Choroid plexus epithelial cell (primary cell): ENCODE measurements at regions not wholly inside any gene's neighbourhood (a gene's known extent, or its start where the extent isn't known, plus 50 kb on each side); places are given as distances from the start of the nearest gene placed in this dataset.

ENCODE experiments used
- DNase-seq: peaks from one replicate; pipeline ENCODE4 v3.0.0-alpha.2; 2010; ENCODE audit warnings: low read depth
- H3K4me3 ChIP-seq: 2 replicates; pipeline ENCODE4 v1.5.1; 2011; ENCODE audit warnings: low read depth, mild to moderate bottlenecking, control low read depth, low read length, moderate library complexity
- TF ChIP-seq, protein P1 (sequence below): conservative IDR thresholded peaks from 2 replicates; pipeline ENCODE4 v1.5.1; 2011; ENCODE audit warnings: low read depth, mild to moderate bottlenecking, control low read depth, inconsistent platforms, low read length, moderate library complexity

DNA sequence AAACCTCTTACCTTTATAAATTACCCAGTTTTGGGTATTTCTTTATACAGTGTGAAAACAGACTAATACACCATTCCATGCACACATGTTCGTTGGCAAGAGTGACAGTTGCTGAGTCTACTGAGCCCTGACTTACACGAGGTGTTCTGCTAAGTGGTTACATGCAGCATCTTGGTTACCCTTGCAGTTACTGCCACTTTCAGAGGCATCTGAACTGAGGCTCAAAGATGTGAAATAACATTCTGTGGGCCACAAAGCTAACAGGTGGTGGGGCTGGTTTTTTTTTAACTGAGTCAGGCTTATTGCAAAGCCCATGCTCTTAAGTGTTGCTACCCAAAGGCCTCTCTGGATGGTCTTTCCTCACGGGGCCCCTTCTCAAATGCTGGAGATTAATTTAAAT, 54.4 kb upstream of the GTSF1L start:
- no peak for DNase-seq
- H3K4me3 ChIP-seq: no peak overlapping the region
- TF ChIP-seq, protein P1, sequence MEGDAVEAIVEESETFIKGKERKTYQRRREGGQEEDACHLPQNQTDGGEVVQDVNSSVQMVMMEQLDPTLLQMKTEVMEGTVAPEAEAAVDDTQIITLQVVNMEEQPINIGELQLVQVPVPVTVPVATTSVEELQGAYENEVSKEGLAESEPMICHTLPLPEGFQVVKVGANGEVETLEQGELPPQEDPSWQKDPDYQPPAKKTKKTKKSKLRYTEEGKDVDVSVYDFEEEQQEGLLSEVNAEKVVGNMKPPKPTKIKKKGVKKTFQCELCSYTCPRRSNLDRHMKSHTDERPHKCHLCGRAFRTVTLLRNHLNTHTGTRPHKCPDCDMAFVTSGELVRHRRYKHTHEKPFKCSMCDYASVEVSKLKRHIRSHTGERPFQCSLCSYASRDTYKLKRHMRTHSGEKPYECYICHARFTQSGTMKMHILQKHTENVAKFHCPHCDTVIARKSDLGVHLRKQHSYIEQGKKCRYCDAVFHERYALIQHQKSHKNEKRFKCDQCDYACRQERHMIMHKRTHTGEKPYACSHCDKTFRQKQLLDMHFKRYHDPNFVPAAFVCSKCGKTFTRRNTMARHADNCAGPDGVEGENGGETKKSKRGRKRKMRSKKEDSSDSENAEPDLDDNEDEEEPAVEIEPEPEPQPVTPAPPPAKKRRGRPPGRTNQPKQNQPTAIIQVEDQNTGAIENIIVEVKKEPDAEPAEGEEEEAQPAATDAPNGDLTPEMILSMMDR: no peak

- H3K4me3 ChIP-seq: no peak overlapping the region
- DNase-seq: no peak
- TF ChIP-seq, protein P1: no peak
Observed at GRCh38 chr20:43778375-43778774, 51.6 kb upstream of the GTSF1L start.

DNA sequence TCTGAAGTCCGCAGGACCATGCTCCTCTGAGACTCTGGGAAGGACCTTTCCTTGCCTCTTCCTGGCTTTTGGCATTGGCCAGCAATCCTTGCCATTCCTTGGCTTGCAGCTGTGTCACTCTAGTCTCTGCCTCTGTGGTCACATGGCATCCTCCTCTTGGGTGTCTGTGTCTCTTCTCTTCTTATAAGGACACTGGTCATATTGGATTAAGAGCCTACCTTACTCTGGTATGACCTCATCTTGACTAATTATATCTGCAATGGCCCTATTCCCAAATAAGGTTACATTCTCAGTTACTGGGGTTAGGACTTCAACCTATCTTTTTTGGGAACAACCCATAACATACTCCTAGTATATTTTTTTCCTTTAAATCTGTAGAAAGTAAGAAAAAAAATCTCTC, 49.9 kb upstream of the GTSF1L start:
- TF ChIP-seq, protein P1: no peak
- no peak for DNase-seq
- no peak overlapping the region for H3K4me3 ChIP-seq
